HCT116 (cell line): ENCODE measurements at regions not wholly inside any gene's neighbourhood (a gene's known extent, or its start where the extent isn't known, plus 50 kb on each side); places are given as distances from the start of the nearest gene placed in this dataset.

Experiments used
- ATAC-seq: fragments of 200-7000 bp; cut with Tn5 transposase; 2 replicates; pipeline ENCODE4 v1.9.1; 2020; ENCODE audit warnings: mild to moderate bottlenecking, moderate library complexity
- BruUV-seq: library from RNA; stranded (reverse); fragments of 400-500 nt; replicated peaks from 2 replicates; lab custom pipeline; 2021; lab: Mats Ljungman, UMichigan
- CTCF ChIA-PET: fragments of 300-600 bp; sonication (Branson Sonifier 250); formaldehyde crosslinking; loops from one replicate; lab custom pipeline; 2021; ENCODE audit warnings: antibody characterized with exemption; lab: Charles Lee
- POLR2A ChIA-PET: fragments of 300-600, 350-600 bp; sonication (Branson Sonifier 250); formaldehyde crosslinking; loops from one replicate; lab custom pipeline; 2021; ENCODE audit warnings: antibody characterized with exemption; lab: Charles Lee
- RAD21 ChIA-PET, 2 experiments: fragments of 300-600 bp; sonication (Branson Sonifier 250); formaldehyde crosslinking; loops; one replicate each; lab custom pipeline; 2023; ENCODE audit warnings: low total read pairs in 2 of 2; ENCODE audit not compliant: uncharacterized antibody in 2 of 2, unreplicated experiment in 2 of 2, low non-redundant PET in 1 of 2; lab: Charles Lee
- DNase-seq: peaks from one replicate; pipeline ENCODE4 v3.0.0-alpha.2; 2010; ENCODE audit warnings: low read depth, low spot score
- H2AFZ ChIP-seq: fragments of 200-600 bp; shearing (Covaris generic), sonication (generic); 2 replicates; pipeline ENCODE4 v1.6.1; 2017; ENCODE audit warnings: low read depth, mixed run types, mixed read lengths, antibody characterized with exemption, low read length; ENCODE audit not compliant: poor library complexity, severe bottlenecking
- H3K27ac ChIP-seq: 2 replicates; pipeline ENCODE4 v1.5.1; 2012; ENCODE audit warnings: low read depth, low read length
- H3K27me3 ChIP-seq: fragments of 200-600 bp; sonication (generic); 2 replicates; pipeline ENCODE4 v1.6.1; 2016; ENCODE audit warnings: mixed run types, low read length, mixed read lengths; ENCODE audit not compliant: insufficient read depth
- H3K36me3 ChIP-seq, 2 experiments: fragments of 200-500 bp in 1 of 2; fragments of 200-600 bp in 1 of 2; sonication (Bioruptor generic) in 1 of 2; sonication (generic) in 1 of 2; 2 replicates each; pipeline versions ENCODE4 v1.5.1 to v1.6.1; 2014 to 2016; ENCODE audit warnings: low read length in 2 of 2, inconsistent platforms in 1 of 2, mixed read lengths in 1 of 2, mixed run types in 1 of 2; ENCODE audit not compliant: insufficient read depth in 2 of 2, control insufficient read depth in 1 of 2
- H3K4me1 ChIP-seq, 2 experiments: fragments of 200-600 bp in 1 of 2; sonication (generic) in 1 of 2; 2 replicates each; pipeline versions ENCODE4 v1.5.1 to v1.6.1; 2012 to 2017; ENCODE audit warnings: low read length in 2 of 2, inconsistent platforms in 1 of 2, mild to moderate bottlenecking in 1 of 2, mixed read lengths in 1 of 2, mixed run types in 1 of 2, moderate library complexity in 1 of 2; ENCODE audit not compliant: insufficient read depth in 2 of 2, control insufficient read depth in 1 of 2
- H3K4me2 ChIP-seq: fragments of 200-600 bp; sonication (generic); 2 replicates; pipeline ENCODE4 v1.6.1; 2017; ENCODE audit warnings: mixed run types, low read length, mixed read lengths
- H3K4me3 ChIP-seq, 2 experiments: fragments of 200-600 bp in 1 of 2; sonication (generic) in 1 of 2; replicated peaks in 1 of 2; 2 replicates each; pipeline ENCODE4 v1.5.1; 2011 to 2016; ENCODE audit warnings: low read length in 2 of 2, control low read depth in 1 of 2, low read depth in 1 of 2, mild to moderate bottlenecking in 1 of 2, mixed read lengths in 1 of 2, mixed run types in 1 of 2
- H3K79me2 ChIP-seq: fragments of 200-600 bp; sonication (generic); 2 replicates; pipeline ENCODE4 v1.6.1; 2017; ENCODE audit warnings: mild to moderate bottlenecking, mixed run types, low read length, moderate library complexity, mixed read lengths; ENCODE audit not compliant: insufficient read depth
- H3K9ac ChIP-seq: fragments of 200-600 bp; sonication (generic); 2 replicates; pipeline ENCODE4 v1.6.1; 2016; ENCODE audit warnings: low read length, mixed read lengths
- H3K9me2 ChIP-seq: fragments of 200-600 bp; sonication (generic), shearing (Covaris generic); 2 replicates; pipeline ENCODE4 v1.6.1; 2017; ENCODE audit warnings: mixed run types, mild to moderate bottlenecking, moderate library complexity; ENCODE audit not compliant: insufficient read depth
- H3K9me3 ChIP-seq, 2 experiments: fragments of 200-500 bp in 1 of 2; fragments of 200-600 bp in 1 of 2; sonication (Bioruptor generic) in 1 of 2; sonication (generic) in 1 of 2; 2 replicates each; pipeline ENCODE4 v1.6.1; 2014 to 2017; ENCODE audit warnings: low read length in 2 of 2, mixed read lengths in 2 of 2, inconsistent platforms in 1 of 2, low read depth in 1 of 2, mild to moderate bottlenecking in 1 of 2, mixed run types in 1 of 2, moderate library complexity in 1 of 2; ENCODE audit not compliant: control insufficient read depth in 1 of 2, insufficient read depth in 1 of 2
- H4K20me1 ChIP-seq: fragments of 200-600 bp; sonication (generic), shearing (Covaris generic); 2 replicates; pipeline ENCODE4 v1.6.1; 2017; ENCODE audit warnings: mixed run types, mild to moderate bottlenecking, moderate library complexity; ENCODE audit not compliant: insufficient read depth
- CBX3 ChIP-seq: IDR thresholded peaks from 2 replicates; pipeline ENCODE4 v1.6.1; 2012; ENCODE audit warnings: low read depth
- CEBPB ChIP-seq: IDR thresholded peaks from 2 replicates; pipeline ENCODE4 v1.6.1; 2012; ENCODE audit warnings: low read depth
- CTCF ChIP-seq, 3 experiments: fragments of 200-600 bp in 1 of 3; sonication (generic) in 1 of 3; IDR thresholded peaks in 2 of 3; conservative IDR thresholded peaks in 1 of 3; 2 replicates each; pipeline ENCODE4 v1.5.1; 2012 to 2017; ENCODE audit warnings: low read depth in 2 of 3, low read length in 2 of 3, antibody characterized with exemption in 1 of 3, borderline replicate concordance in 1 of 3, control low read depth in 1 of 3, mild to moderate bottlenecking in 1 of 3, mixed read lengths in 1 of 3, mixed run types in 1 of 3, moderate library complexity in 1 of 3; ENCODE audit not compliant: insufficient read depth in 1 of 3
- EGR1 ChIP-seq: IDR thresholded peaks from 2 replicates; pipeline ENCODE4 v1.6.1; 2012; ENCODE audit warnings: low read depth
- ELF1 ChIP-seq: IDR thresholded peaks from 2 replicates; pipeline ENCODE4 v1.6.1; 2012; ENCODE audit warnings: low read depth, borderline replicate concordance
- EZH2 ChIP-seq: fragments of 200-600 bp; sonication (generic); IDR thresholded peaks from 2 replicates; pipeline ENCODE4 v1.6.1; 2017; ENCODE audit warnings: antibody characterized with exemption, mixed run types
- FOSL1 ChIP-seq: IDR thresholded peaks from 2 replicates; pipeline ENCODE4 v1.6.1; 2012; ENCODE audit warnings: low read depth
- JUND ChIP-seq: IDR thresholded peaks from 2 replicates; pipeline ENCODE4 v1.6.1; 2012
- POLR2AphosphoS5 ChIP-seq: IDR thresholded peaks from 2 replicates; pipeline ENCODE4 v1.6.1; 2011; ENCODE audit warnings: mild to moderate bottlenecking, low read depth, low read length, moderate library complexity
- RAD21 ChIP-seq: IDR thresholded peaks from 2 replicates; pipeline ENCODE4 v1.6.1; 2012; ENCODE audit warnings: low read depth, mild to moderate bottlenecking
- SIN3A ChIP-seq: IDR thresholded peaks from 2 replicates; pipeline ENCODE4 v1.6.1; 2012; ENCODE audit warnings: low read depth
- SP1 ChIP-seq: IDR thresholded peaks from 2 replicates; pipeline ENCODE4 v1.6.1; 2012; ENCODE audit warnings: low read depth
- TCF7L2 ChIP-seq: IDR thresholded peaks from 2 replicates; pipeline ENCODE4 v1.7.0; 2011; ENCODE audit warnings: borderline replicate concordance, inconsistent platforms; ENCODE audit not compliant: insufficient read depth, insufficient read length; ENCODE audit errors: extremely low read depth
- ZFX ChIP-seq: fragments of 450-650 bp; IDR thresholded peaks from 2 replicates; pipeline ENCODE4 v1.6.1; 2017
- ZNF274 ChIP-seq: fragments of 200-500 bp; sonication (Bioruptor generic); IDR thresholded peaks from 2 replicates; pipeline ENCODE4 v1.6.1; 2014; ENCODE audit warnings: mild to moderate bottlenecking, low read depth, low read length, inconsistent platforms
- intact Hi-C: fragments of 100-400 bp; cut with micrococcal nuclease; formaldehyde crosslinking; loops from 2 replicates; pipeline ENCODE4 v1.10.0; 2022

- Histone ChIP-seq H3K79me2 (no peaks in the 10 kb centered on the region), H3K4me1 (no peaks in the 10 kb centered on the region), H3K36me3 (no peaks in the 10 kb centered on the region), H3K4me2 (peak overlapping the region; percentile 23; the same call in 1 of the 2 replicates), H3K9me2 (no peaks in the 10 kb centered on the region), H3K4me3 (no peak overlapping the region), H3K9me3 (no peaks in the 10 kb centered on the region), H4K20me1 (no peaks in the 10 kb centered on the region), H3K27ac (no peak overlapping the region), H2AFZ (peak overlapping the region; percentile 21), H3K27me3 (no peaks in the 10 kb centered on the region), H3K9ac (no peak overlapping the region)
- RAD21 ChIA-PET, result no interaction called here
- TF ChIP-seq CTCF (IDR thresholded peaks at IDR 0.05 in 2 of 3, conservative IDR thresholded peaks at IDR 0.05 in 1 of 3; ENCODE audit: borderline replicate concordance in 1 of 3, insufficient read depth in 1 of 3, low read depth in 2 of 3, low read length in 2 of 3), result peak; percentile 52 to 65 (median 63); a peak in 5 of 6 replicates
- TF ChIP-seq CBX3, result no peak
- no peak for TF ChIP-seq ELF1
- peak; percentile 69 for TF ChIP-seq RAD21
- no TSS peak for BruUV-seq
- peak; percentile 34 for DNase-seq
- intact Hi-C loops, result loop anchor here (2.0 to 10.0 kb wide), 3 partner anchors 102 to 1102 kb away; no protein-coding TSS in a partner anchor
- CTCF ChIA-PET, result interaction anchor here (1.6 kb wide), 1 partner anchor 99 kb away, joined by 5 read pairs; no protein-coding TSS in a partner anchor
- peak; percentile 91 for ATAC-seq
- POLR2A ChIA-PET, result no interaction called here
These were observed 126.6 kb downstream of the ASB9 start for GRCh38 chrX:15143050-15143824.

GRCh38 chrX:15142084-15142715 is 127.7 kb downstream of the ASB9 start:
- no TSS peak for BruUV-seq
- Histone ChIP-seq H3K4me2 (no peak overlapping the region), H3K4me3 (no peak overlapping the region), H3K9me2 (no peaks in the 10 kb centered on the region), H3K9ac (no peak overlapping the region), H4K20me1 (no peaks in the 10 kb centered on the region), H3K4me1 (no peaks in the 10 kb centered on the region), H3K79me2 (no peaks in the 10 kb centered on the region), H3K27me3 (no peaks in the 10 kb centered on the region), H3K36me3 (no peaks in the 10 kb centered on the region), H3K9me3 (no peaks in the 10 kb centered on the region), H3K27ac (no peak overlapping the region), H2AFZ (no peak overlapping the region)
- ChIA-PET CTCF (no interaction called here), POLR2A (no interaction called here), RAD21 (no interaction called here)
- DNase-seq, result no peak
- no peak for ATAC-seq
- intact Hi-C loops, result loop anchor here (2.0 to 10.0 kb wide), 3 partner anchors 103 to 1101 kb away; no protein-coding TSS in a partner anchor
- TF ChIP-seq ZFX (no peak), SIN3A (no peak), EZH2 (no peak), FOSL1 (no peak), EGR1 (no peak), JUND (no peak), TCF7L2 (no peak), RAD21 (no peak), ZNF274 (no peak), POLR2AphosphoS5 (no peak), SP1 (no peak), CEBPB (no peak)
